Upper lobe of left lung (tissue), 6 donors: ENCODE measurements at regions not wholly inside any gene's neighbourhood (a gene's known extent, or its start where the extent isn't known, plus 50 kb on each side); places are given as distances from the start of the nearest gene placed in this dataset.
"Not testable (repeated sequence)": the region's sequence is repeated elsewhere in the genome, so short reads cannot be mapped to it uniquely, and the experiment has no call there.

ENCODE experiments used
- ATAC-seq, 2 donors: fragments of 200-7000 bp; cut with Tn5 transposase; one replicate each; pipeline ENCODE4 v1.9.1; 2022; ENCODE audit warnings: mild to moderate bottlenecking in 2 of 2, moderate library complexity in 2 of 2; ENCODE audit not compliant: low FRiP score in 2 of 2
- DNase-seq, 2 donors: peaks; one replicate each; pipeline ENCODE4 v3.0.0-alpha.2; 2019 to 2020
- H3K27ac ChIP-seq, 4 donors: fragments of 200-600 bp; sonication (generic); one replicate each; pipeline ENCODE4 v1.5.1; 2016 to 2019
- H3K27me3 ChIP-seq, 4 donors: fragments of 200-600 bp; sonication (generic); one replicate each; pipeline ENCODE4 v1.5.1; 2017 to 2019
- H3K36me3 ChIP-seq, 4 donors: fragments of 200-600 bp; sonication (generic); one replicate each; pipeline ENCODE4 v1.5.1; 2016 to 2019
- H3K4me1 ChIP-seq, 4 donors: fragments of 200-600 bp; sonication (generic); one replicate each; pipeline ENCODE4 v1.5.1; 2018 to 2019
- H3K4me3 ChIP-seq, 4 donors: fragments of 200-600 bp; sonication (generic); one replicate each; pipeline ENCODE4 v1.5.1; 2017 to 2019; ENCODE audit warnings: mild to moderate bottlenecking in 2 of 4, moderate library complexity in 1 of 4
- H3K9me3 ChIP-seq, 4 donors: fragments of 200-600 bp; sonication (generic); one replicate each; pipeline ENCODE4 v1.5.1; 2018 to 2019
- EP300 ChIP-seq, 4 donors: sonication (generic); formaldehyde crosslinking; IDR thresholded peaks; one replicate each; pipeline ENCODE4 v1.5.1; 2017; ENCODE audit warnings: antibody characterized with exemption in 4 of 4, control low read depth in 2 of 4
- POLR2A ChIP-seq, 4 donors: fragments of 450-650 bp; IDR thresholded peaks; one replicate each; pipeline ENCODE4 v1.5.1; 2016 to 2017; ENCODE audit warnings: antibody characterized with exemption in 4 of 4, mild to moderate bottlenecking in 2 of 4
- POLR2AphosphoS5 ChIP-seq, 2 donors: sonication (generic); formaldehyde crosslinking; IDR thresholded peaks; one replicate each; pipeline ENCODE4 v1.5.1; 2017; ENCODE audit warnings: antibody characterized with exemption in 2 of 2
- WGBS, 2 donors: methylation state at CpG; one replicate each; pipeline ENCODE4 v1.1.5; 2017 to 2018; 5-methylcytosine and 5-hydroxymethylcytosine counted together
- TF ChIP-seq, protein P1 (sequence below), 6 experiments: fragments of 450-650 bp in 4 of 6; fragments of 200-600 bp in 2 of 6; sonication (generic) in 2 of 6; IDR thresholded peaks; one replicate each; pipeline ENCODE4 v1.5.1; 2016 to 2019; ENCODE audit warnings: antibody characterized with exemption in 6 of 6
- donor health status: DM: no; HTN: no; CAD: no; lungs with moderate emphysema.
- donor health status: DM: no; HTN: yes; CAD: no; lungs with severe emphysema.

- H3K36me3 ChIP-seq, H3K9me3 ChIP-seq, H3K27ac ChIP-seq: not testable (repeated sequence)
- 1% methylated on average over 45 to 71 of the region's 71 CpGs for WGBS, 2 donors
- peaks cover 0 to 21% (median 8%) of the 10 kb centered on the region in 4 donors for H3K27me3 ChIP-seq
- DNase-seq (peak in 1 of 2 donors; percentile 90), ATAC-seq (peak in 1 of 2 donors; percentile 92)
- peak overlapping the region in 3 of 4 donors; percentile 43 to 53 (median 53) for H3K4me3 ChIP-seq
- TF ChIP-seq, protein P1, sequence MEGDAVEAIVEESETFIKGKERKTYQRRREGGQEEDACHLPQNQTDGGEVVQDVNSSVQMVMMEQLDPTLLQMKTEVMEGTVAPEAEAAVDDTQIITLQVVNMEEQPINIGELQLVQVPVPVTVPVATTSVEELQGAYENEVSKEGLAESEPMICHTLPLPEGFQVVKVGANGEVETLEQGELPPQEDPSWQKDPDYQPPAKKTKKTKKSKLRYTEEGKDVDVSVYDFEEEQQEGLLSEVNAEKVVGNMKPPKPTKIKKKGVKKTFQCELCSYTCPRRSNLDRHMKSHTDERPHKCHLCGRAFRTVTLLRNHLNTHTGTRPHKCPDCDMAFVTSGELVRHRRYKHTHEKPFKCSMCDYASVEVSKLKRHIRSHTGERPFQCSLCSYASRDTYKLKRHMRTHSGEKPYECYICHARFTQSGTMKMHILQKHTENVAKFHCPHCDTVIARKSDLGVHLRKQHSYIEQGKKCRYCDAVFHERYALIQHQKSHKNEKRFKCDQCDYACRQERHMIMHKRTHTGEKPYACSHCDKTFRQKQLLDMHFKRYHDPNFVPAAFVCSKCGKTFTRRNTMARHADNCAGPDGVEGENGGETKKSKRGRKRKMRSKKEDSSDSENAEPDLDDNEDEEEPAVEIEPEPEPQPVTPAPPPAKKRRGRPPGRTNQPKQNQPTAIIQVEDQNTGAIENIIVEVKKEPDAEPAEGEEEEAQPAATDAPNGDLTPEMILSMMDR (IDR thresholded peaks at IDR 0.05): peak in 2 of 6 experiments; percentile 13 to 38
- H3K4me1 ChIP-seq: peaks cover 4 to 12% (median 6%) of the 10 kb centered on the region in 4 donors
Observed at GRCh38 chr7:39833180-39833799, 116.8 kb upstream of the CDK13 start.

DNA sequence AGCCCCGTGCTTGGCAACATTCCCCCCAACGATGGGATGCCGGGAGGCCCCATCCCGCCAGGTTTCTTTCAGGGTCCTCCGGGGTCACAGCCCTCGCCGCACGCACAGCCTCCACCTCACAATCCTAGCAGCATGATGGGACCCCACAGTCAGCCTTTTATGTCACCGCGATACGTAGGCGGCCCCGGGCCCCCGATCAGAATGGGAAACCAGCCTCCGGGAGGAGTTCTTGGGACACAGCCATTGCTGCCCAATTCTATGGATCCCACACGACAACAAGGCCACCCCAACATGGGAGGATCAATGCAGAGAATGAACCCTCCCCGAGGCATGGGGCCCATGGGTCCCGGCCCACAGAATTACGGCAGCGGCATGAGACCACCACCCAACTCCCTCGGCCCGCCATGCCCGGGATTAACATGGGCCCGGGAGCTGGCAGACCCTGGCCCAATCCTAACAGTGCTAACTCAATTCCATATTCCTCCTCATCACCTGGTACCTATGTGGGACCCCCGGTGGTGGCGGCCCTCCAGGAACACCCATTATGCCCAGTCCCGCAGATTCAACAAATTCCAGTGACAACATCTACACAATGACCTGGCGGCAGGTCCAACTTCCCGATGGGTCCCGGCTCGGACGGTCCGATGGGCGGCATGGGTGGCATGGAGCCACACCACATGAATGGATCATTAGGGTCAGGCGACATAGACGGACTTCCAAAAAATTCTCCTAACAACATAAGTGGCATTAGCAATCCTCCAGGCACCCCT lies 116.0 kb upstream of the CDK13 start:
- ATAC-seq, H3K9me3 ChIP-seq, H3K27ac ChIP-seq, H3K36me3 ChIP-seq: not testable (repeated sequence)
- WGBS, 2 donors: 10 to 53% methylated on average over 2 to 29 of the region's 36 CpGs
- H3K4me3 ChIP-seq: peak overlapping the region in 3 of 4 donors; percentile 43 to 53 (median 53)
- H3K27me3 ChIP-seq: peaks cover 0 to 21% (median 8%) of the 10 kb centered on the region in 4 donors
- DNase-seq: peak in 1 of 2 donors; percentile 64
- H3K4me1 ChIP-seq: peaks cover 4 to 15% (median 8%) of the 10 kb centered on the region in 4 donors

- no peak overlapping the region for H3K27ac ChIP-seq
- peaks cover 3 to 14% (median 6%) of the 10 kb centered on the region in 4 donors for H3K4me1 ChIP-seq
- peaks cover 0 to 7% (median 3%) of the 10 kb centered on the region in 4 donors for H3K27me3 ChIP-seq
- H3K9me3 ChIP-seq: no peaks in the 10 kb centered on the region
- ATAC-seq (peak in 1 of 2 donors; percentile 42), DNase-seq (no peak)
- WGBS, 2 donors: 0 to 12% methylated on average over 3 of the region's 3 CpGs
- H3K4me3 ChIP-seq: no peak overlapping the region
- TF ChIP-seq POLR2AphosphoS5 (IDR thresholded peaks at IDR 0.05) (no peak), EP300 (IDR thresholded peaks at IDR 0.05) (no peak), POLR2A (IDR thresholded peaks at IDR 0.05) (no peak)
- TF ChIP-seq, protein P1 (IDR thresholded peaks at IDR 0.05): no peak
- no peaks in the 10 kb centered on the region for H3K36me3 ChIP-seq
Observed at GRCh38 chr7:39838326-39838725, 111.7 kb upstream of the CDK13 start.

DNA sequence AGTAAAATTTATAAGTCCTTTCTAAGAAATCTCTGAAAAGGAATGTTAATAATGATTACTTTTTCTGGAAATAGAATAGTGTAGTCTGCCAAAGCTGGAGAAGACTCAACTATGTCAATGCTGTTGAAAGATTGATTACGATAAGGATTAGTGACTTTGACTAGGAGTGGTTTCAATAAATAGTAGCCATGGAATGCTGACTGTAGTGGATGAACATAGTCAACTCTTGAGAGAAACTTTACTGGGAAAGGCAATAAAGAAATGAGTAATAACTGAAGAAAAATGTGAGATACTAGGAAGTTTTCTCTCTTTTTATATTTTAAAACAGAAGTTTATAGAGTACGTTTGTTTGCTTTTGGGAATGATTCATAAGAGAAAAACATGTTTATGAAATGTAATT lies 105.0 kb upstream of the CDK13 start:
- Histone ChIP-seq H3K27me3 (no peaks in the 10 kb centered on the region), H3K9me3 (no peaks in the 10 kb centered on the region), H3K4me3 (no peak overlapping the region), H3K36me3 (no peaks in the 10 kb centered on the region), H3K27ac (no peak overlapping the region), H3K4me1 (no peaks in the 10 kb centered on the region)
- TF ChIP-seq, protein P1 (IDR thresholded peaks at IDR 0.05): no peak
- no peak for TF ChIP-seq EP300 (IDR thresholded peaks at IDR 0.05)
- TF ChIP-seq POLR2AphosphoS5 (IDR thresholded peaks at IDR 0.05): no peak
- no peak for TF ChIP-seq POLR2A (IDR thresholded peaks at IDR 0.05)
- ATAC-seq (no peak), DNase-seq (no peak)
- WGBS, 2 donors: 79 to 82% methylated on average over 2 of the region's 2 CpGs

- WGBS, 2 donors: 79 to 86% methylated on average over 5 of the region's 5 CpGs
- DNase-seq: no peak
Observed at GRCh38 chr7:39847227-39847626, 102.8 kb upstream of the CDK13 start.

More at GRCh38 chr7:39847227-39847626, 102.8 kb upstream of the CDK13 start:
- TF ChIP-seq EP300 (IDR thresholded peaks at IDR 0.05) (no peak), POLR2AphosphoS5 (IDR thresholded peaks at IDR 0.05) (no peak), POLR2A (IDR thresholded peaks at IDR 0.05) (no peak)
- TF ChIP-seq, protein P1 (IDR thresholded peaks at IDR 0.05): no peak
- Histone ChIP-seq H3K27me3 (no peaks in the 10 kb centered on the region), H3K9me3 (no peaks in the 10 kb centered on the region), H3K4me1 (no peaks in the 10 kb centered on the region), H3K36me3 (no peaks in the 10 kb centered on the region), H3K4me3 (no peak overlapping the region), H3K27ac (no peak overlapping the region)
- ATAC-seq: no peak
